ENCODE measurements at regions not wholly inside any gene's neighbourhood (a gene's known extent, or its start where the extent isn't known, plus 50 kb on each side); places are given as distances from the start of the nearest gene placed in this dataset.

DNA sequence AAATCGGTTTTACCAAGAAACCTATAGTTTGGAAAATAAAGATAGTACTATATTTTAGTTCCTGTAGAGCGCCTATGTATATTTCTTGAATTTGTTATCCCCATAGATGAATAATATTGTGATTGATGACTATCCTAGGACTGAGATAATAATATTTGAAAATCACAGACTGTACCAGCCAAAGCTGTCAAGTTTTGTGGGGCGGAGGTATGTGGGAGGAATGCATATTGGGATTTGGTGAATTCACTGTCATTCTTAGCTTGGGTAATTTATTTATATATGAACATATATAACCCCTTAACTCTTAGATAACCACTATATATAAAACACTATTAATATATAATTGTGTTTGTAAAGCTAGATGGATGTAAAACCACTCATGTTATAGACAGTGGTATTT lies 205.5 kb upstream of the ARSJ start:
- no peak for DNase-seq

DNA sequence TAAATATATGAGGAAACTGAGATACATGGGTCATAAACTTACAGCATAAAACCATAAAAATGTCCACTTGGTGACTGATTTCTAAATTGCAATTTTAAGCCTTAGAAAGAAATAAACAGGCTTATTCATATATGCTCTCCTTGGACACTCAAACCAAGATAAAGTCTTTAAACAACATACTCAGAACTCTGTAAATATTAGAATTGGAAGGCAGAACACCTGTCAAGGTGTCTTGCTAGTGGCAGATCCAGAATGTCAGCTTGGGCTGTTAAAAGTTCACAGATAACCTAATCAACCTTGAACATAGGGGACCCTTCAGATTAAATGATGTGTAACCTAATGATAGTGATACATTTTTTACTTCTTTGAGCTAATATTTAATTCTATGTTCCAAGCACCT lies 208.1 kb upstream of the ARSJ start:
- DNase-seq = no peak

DNA sequence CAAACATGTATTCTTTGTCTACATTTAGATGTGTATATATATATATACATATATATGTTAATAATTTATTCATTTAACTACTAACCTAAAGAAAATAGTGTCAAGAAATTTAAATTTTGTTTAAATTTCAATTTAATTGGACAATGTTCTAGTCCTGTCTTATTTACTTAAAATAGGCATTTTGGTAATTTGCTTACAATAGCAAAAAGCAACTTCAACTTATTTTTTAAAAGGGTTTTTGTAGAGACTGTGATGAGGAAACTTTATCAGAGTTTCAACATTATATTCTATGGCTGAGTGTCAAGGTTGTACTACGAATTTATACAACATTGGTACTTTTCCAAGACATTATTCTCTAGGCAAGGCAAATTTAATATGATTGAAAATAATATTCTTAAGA lies 212.0 kb upstream of the ARSJ start:
- DNase-seq = no peak

DNA sequence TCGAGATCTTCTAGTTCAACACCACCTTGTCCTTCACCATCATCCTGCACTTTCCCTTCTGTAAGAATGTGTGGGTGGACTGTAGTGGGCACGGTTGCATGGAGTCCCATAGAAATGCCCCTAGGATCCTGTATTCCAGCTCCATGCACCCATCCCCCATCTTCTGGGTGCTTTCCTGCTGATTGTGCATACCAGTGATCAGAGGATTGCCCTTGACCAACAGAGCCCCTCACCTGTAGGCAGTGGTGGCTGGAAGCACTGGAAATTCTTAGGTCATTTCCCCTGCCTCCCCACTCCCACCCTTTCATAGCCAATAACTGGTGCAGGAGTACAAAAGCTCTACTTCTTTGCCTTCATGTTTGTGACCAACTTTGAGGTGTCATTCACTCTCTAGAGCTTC lies 213.4 kb upstream of the ARSJ start:
- DNase-seq = no peak

DNA sequence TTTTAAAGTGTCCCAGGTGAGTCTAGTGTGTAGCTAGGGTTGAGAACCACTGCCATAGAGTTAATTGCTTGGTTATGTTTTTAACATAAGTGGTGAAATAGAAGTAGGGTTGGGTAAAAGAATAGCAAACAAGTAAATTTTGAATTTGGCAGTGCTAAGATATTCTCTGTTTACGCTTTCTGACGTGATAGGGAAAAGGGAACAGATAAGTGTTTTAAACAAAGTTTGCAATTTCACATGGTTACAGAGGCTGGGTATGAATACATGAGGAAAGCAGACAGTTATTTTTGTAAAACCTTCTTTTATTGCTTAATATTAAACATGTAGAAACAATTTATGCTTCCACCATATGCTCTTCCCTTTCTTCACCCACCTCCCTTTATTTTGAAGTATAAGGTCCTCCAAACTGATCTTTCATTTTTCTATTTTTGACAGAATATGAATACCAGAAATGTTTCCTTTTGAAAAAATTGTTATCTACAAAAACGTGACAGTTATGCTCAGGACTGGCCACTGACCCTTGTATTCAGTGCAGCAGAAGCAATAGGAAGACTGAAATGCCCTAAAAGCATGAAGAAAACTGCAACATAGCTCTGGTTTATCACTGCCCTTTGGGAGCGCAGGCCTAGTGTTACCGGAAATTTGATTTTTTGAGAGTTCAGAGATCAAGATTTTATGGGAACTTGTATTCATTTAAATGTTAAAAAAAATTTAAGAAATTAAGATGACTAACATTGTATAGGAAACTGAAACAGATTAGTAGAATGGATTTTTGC lies 214.4 kb upstream of the ARSJ start:
- DNase-seq = no peak

DNA sequence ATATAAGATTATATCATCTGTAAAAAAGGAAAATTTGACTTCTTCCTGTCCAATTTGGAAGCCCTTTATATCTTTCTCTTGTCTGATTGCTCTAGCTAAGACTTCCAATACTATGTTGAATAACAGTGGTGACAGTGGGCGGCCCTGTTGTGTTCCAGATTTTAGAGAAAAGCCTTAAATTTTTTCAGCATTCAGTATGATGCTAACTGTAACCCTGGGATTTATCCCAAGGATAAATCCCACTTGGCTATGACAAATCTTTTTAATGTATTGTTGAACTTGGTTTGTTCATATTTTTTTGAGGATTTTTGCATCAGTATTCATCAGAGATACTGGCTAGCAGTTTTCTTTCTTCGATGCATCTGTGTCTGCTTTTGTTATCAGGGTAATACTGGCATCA lies 217.2 kb upstream of the ARSJ start:
- no peak for DNase-seq

DNA sequence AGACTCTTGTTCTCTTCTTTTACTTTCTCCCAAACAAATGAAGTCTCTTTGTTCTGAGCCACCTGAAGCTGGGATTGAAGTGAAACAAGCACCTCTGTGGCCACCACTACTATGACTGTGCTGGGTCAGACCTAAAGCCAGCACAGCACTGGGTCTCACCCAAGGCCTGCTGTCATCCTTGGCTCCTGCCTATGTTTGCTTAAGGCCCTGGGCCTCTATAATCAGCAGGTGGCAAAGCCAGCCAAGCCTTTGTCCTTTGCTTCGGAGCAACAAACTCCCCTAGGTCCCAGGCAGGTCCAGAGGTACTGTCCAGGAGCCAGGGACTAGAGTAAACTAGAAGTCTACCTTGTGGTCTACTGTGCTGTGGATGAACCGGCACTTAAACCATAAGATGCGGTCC lies 220.6 kb upstream of the ARSJ start:
- DNase-seq = no peak

DNA sequence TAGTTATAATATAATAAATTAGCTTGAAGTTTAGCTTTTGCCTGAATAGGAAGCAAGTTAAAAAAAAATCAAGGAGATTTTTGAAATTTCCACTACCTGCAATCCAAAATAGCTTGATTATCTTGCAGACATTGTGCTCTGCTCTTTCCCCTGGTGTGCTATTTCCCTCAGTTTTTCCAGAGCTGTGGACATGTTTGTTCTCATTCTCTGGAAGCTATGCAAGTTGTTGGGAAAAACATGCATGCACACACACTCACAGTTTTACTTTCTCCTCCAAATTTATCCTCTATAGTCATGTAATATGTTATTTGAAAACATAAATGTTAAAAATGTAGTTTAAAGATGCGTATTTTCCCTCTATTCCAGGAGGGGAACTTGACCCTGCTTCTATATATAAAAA lies 225.8 kb upstream of the ARSJ start:
- no peak for DNase-seq

DNA sequence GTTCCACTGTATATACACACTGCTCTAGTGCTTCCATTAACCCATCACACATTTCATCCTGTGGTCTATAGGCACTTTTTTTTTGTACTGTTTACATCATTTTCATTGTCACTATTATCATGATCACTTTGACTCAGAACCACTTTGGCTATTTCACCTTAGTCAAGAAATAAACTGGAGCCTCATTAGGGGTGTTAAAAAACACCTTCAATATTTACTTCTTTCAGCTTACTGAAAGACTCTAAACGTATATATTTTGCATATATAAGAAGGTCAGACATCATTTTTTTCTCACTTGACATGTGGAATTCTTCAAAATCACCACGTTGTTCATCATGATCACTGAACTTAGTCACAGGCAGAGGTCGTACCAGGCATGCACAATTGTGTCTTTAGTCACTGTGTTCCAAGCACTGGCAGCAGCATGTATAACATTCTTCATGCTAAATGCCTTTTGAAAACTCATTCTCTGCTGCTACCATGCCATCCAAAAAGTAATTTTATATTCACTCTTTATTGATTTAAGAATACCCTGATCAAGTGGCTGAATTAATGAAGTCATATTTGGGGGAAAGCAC lies 229.2 kb upstream of the ARSJ start:
- DNase-seq = no peak

DNA sequence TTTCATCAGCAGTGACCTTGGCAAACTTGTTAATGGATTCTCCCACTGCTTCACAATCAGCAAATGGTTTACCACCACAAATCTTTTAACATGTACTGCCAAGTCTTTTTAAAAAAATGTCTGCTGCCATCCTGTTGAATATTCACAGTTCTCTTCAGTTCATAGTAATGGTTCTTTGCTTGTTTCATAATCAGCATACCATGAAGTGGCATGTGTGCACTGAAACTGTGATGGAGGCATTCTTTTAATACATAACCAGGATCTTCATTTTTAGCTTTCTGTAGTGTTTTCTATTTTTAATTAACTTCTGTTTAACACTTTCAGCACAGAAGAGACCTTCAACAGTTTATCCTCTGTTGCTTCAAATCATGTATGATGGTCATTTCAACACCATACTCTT lies 230.1 kb upstream of the ARSJ start:
- DNase-seq = no peak

DNA sequence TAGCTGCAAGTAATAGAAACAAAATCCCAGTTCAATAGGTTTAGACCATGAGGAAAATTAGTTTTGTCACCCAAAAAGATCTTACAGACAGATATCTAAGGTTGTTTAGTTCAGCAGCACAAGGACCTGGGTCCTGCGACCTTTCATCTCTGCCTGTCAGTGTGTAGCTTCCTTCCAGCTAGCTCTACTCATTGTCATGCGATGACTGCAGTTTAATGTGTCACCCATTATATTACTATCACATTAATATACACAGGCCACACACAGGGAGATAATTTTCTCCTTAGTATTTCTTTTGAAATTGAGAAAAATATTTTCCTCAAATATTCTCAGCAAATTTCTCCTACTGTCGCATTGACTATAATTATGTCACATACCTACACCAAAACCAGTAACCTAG lies 232.1 kb upstream of the ARSJ start:
- no peak for DNase-seq

DNA sequence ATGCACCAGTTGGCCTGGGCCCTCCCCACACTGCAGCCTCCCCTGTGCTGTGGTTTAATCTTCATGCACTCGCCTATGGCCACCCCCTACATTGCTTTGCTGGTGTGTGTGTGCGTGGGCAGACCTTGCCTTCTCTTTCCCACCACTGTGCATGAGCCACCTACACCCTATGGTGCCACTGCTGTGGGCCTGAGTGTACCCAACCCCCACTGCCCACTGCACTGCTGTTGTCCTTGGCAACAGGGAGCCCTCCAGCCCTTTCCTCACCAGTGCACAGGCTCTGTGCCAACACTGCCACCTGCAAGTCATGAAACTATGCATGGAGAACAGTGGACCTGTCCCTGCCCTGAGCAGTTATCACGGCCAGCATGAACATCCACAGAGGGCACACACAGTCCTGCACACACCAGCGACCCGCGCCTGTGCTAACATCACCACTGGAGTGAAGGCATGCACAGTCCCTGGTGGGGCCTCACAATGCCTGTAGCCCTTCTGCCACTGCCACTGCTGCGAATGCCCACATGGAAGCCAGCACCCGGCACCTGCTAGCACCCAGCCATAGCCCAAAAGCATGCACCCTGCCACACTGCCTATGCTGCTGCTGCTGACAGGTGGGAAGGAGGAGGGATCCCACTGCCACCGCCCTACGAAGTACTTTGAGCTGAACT lies 237.8 kb upstream of the ARSJ start:
- no peak for DNase-seq

DNA sequence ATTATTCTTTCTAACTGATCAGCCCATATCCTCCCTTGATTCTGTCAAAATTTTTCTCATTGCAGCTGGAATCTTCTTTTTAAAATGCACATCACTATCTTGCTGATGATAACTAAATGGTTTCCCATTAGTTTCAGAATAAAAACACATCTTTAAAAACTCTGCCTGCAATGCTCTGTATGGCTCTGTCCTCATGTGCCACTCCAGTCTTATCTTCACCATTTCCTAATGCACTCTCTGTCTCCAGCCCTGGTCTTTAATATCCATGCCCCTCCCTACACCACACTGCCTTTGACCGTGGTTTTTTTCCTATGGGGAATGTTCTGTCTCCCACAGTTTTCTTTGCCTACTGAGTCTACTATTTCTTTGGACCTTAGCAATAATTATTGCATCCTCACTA lies 244.1 kb upstream of the ARSJ start:
- no peak for DNase-seq

DNA sequence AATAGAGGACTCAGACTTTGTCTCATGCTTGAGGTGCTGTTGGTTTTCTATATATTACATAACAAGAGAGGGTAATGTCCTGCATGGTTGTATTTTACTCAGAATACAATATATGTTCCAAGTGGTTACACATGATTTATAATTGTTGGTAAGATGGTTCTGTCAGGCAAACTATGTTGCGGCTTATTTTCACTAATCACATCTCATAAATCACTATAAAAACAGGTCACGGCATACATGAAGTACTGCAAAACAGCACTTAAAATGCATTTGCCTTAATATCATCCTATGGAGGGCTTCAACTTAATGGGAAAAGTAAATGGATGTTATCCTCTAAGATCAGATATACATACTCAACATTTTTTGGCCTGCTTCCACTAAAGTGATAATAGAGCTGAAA lies 246.0 kb upstream of the ARSJ start:
- DNase-seq = no peak

DNA sequence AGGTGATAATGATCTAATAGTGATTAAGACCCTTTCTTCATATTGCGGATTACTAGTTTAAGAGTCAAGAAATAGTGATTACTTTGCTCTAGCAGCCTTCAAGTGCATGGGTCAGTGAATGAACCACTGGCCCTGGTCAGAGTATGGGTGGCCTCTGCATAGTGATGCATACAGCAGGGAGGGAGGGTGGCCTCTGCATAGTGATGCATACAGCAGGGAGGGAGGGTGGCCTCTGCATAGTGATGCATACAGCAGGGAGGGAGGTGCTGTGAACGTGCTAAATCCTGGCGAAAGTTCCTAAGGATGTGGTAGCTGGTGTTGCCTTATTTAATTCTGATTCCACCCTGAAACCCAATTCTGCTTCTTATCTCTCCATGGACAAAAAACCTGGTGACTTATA lies 246.7 kb upstream of the ARSJ start:
- DNase-seq = no peak

DNA sequence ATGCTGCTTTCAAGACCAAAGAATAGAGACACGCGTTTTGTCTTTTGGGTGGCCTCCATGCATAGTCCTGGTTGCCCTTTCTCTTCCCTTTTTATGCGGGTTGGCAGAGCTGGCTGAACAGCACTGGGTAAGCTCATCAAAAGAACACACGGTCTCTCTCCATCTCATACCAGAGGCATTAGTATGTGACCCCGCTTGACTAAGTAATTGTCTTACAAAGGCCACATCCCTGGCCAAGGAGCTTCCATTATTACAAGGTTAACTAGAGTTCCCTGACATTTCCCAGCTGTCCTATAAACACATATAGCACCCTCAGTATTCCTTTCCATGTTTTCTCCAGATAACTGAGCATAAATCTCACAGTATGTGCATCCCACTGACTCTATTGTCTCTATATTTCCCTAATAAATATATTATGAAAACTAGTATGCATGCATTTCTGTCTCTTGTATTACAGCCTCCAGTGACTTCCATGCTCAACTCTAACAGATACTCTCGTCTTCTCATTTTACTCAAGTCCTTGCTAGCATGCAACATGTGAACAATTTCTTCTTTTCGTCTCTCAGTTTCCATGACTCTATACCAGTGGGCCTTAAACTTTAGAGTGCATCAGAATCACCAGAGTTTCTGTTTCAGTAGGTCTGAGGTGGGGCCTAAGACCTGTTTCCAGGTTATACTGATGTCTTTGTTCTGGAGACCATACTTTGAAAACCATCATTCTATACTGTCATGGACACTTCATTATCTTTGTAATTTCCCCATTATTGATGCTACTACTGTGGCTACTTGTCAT lies 247.7 kb upstream of the ARSJ start:
- DNase-seq = no peak

DNA sequence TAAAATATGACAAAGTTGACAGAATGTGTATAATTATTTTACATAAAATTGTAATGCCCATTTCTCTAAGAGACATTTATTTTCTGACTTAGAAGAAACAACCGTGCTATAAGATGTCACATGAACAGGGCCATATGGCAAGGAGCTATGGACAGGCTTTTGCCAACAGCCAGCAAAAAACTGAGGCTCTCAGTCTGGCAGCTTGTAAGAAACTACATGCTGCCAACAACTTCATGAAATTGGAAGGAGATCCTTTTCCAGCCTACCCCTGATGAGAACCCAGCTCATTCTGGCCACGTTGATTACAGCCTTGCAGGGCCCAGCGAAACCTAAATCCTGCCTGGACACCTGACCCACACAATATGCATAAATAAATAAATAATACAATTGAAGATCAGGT lies 250.3 kb upstream of the ARSJ start:
- DNase-seq = no peak

DNA sequence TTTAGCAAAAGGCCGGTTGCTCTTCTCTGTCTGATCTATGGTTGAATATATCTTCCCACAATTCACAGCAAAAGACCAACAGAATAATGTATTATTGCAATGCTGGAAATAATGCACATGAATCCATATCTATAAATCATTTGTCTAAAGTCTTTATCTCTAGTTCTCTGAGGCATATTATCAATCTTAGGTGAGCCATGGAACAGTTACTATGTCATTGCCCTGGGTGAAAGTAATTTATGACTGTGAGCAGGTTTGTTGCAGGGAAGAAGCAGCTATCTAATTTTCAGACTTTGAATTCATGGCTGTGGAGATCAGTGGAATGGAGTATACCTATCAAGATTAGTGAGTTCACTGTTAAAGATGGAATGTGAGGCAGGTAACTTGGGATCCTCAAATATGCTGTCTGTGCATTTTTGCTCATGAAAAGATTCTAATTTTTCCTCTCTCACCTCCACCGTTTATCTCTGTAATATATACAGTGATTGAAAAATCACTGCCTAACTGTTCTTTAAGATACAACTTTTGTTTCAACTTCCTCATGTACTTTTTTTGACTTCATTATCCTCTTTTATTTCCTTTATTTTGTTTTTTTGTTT lies 256.8 kb upstream of the ARSJ start:
- DNase-seq = no peak

DNA sequence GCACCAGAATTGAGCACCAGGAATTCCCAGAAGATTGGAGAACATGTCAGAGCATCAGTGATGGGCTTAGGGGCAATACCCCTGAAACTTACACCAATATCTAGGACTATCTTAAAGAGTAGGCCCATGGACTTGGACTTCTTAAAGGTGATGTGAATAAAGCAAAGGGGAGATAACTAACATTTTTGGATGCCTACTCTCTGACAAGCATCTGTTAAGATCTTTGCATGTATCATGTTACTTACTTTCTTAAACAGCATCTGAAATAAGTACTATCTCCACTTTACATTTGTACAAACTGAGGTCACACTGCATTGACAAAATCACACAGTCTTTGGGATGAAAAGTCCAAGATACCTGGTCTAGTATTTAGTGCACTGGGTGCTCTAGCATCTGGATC lies 258.6 kb upstream of the ARSJ start:
- no peak for DNase-seq

DNA sequence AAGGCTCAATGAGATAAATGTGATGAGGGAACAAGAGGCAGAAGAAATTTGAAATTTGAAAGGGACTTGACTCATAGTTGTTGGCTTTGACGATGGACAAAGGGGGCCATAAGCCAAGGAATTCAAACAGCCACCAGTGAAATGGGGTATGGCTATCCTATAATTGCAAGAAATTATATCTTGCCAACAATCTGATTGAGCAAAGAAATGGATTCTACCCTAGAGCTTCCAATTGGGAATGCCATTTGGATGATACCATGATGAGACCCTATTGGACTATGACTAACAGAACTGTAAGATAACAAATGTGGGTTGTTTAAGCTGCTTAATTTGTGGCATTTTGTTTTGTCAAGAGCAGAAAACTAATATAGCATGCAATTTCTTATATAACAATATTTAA lies 270.1 kb upstream of the ARSJ start:
- DNase-seq = no peak

DNA sequence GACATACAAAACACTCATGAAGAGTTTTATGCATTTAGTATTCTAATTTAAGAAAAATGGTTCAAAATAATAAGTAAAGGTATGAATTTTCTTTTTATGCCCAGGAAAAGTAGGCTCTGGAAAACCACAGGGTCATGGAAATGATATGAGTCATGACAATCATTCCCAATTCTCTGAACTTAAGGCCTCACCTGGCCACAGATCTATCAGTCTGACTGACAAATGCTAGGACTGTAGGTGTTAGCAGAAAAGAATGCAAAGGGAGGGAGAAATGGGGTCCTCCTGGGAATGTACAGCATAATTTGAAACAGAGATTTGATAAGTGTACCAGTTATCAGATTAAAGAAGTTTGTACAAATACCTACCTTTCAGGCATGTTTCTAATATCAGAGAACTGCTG lies 270.5 kb upstream of the ARSJ start:
- DNase-seq = no peak

DNA sequence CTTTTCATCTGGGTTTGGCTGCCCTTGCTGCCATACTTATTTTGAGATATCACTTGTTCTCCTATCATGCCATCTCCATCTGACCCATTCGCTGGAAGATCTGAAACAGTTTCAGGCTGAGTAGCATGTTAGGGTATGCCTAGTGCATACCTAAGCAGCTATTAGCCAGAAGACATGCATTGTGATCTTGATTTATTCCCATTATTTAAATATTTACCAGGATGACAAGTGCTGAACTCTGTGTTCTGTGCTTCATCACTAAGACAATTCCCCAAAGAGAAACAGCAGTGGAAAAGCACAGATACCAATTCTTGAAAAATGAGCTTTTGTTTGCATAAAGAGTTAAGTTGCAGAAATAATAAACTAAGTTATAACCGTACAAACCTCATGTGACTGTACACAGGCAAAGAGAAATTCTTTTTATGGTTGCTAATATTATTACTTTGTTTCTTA lies 271.0 kb upstream of the ARSJ start:
- DNase-seq = no peak

DNA sequence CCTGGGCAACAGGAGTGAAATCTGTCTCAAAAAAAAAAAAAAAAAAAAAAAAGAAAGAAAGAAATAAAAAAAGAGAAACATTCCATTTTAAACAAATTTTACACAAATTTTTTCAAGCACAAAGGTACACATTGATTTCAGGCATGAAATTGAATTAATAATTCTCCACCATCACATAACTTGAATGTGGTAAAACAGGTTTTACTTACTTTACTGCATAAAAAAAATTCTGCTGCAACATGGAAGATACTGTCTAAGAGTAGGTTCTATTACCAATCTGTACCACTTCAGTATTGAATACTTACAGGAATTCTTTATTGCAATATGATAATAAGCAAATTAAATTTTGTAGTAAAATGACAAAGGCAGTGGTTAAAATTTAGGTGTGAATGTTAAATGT lies 271.6 kb upstream of the ARSJ start:
- DNase-seq = no peak

Data from activated CD4-positive, alpha-beta T cell treated with anti-CD3 and anti-CD28 coated beads, Interleukin-2, amount 50 U/mL, for 4 hours (primary cell).